Vagina (tissue), 2 donors: ENCODE measurements at regions not wholly inside any gene's neighbourhood (a gene's known extent, or its start where the extent isn't known, plus 50 kb on each side); places are given as distances from the start of the nearest gene placed in this dataset.

Source experiments
- DNase-seq, 2 donors: peaks; one replicate each; pipeline ENCODE4 v3.0.0-alpha.2; 2017; ENCODE audit errors: extremely low spot score in 2 of 2
- H3K27ac ChIP-seq: fragments of 200-600 bp; sonication (generic); one replicate; pipeline ENCODE4 v1.5.1; 2019
- H3K27me3 ChIP-seq: fragments of 200-600 bp; sonication (generic); one replicate; pipeline ENCODE4 v1.5.1; 2019
- H3K36me3 ChIP-seq, 2 donors: fragments of 200-600 bp; sonication (generic); one replicate each; pipeline ENCODE4 v1.5.1; 2017 to 2019
- H3K4me1 ChIP-seq: fragments of 200-600 bp; sonication (generic); one replicate; pipeline ENCODE4 v1.5.1; 2019
- H3K4me3 ChIP-seq, 2 donors: fragments of 200-600 bp; sonication (generic); 1 replicate in 1 of 2; 2 replicates in 1 of 2; pipeline ENCODE4 v1.5.1; 2016 to 2019
- H3K9me3 ChIP-seq: fragments of 200-600 bp; sonication (generic); one replicate; pipeline ENCODE4 v1.5.1; 2019
- POLR2A ChIP-seq, 2 donors: fragments of 450-650 bp; IDR thresholded peaks; one replicate each; pipeline ENCODE4 v1.6.1; 2017; ENCODE audit warnings: antibody characterized with exemption in 2 of 2, mild to moderate bottlenecking in 2 of 2, moderate library complexity in 2 of 2
- POLR2AphosphoS5 ChIP-seq, 2 donors: sonication (generic); formaldehyde crosslinking; IDR thresholded peaks; one replicate each; pipeline ENCODE4 v1.9.0; 2017; ENCODE audit warnings: antibody characterized with exemption in 2 of 2, mild to moderate bottlenecking in 2 of 2, low read depth in 1 of 2; ENCODE audit not compliant: insufficient read depth in 1 of 2
- intact Hi-C: fragments of 100-400 bp; cut with DNase I; formaldehyde crosslinking; loops from one replicate; pipeline ENCODE4 v1.15.1; 2023
- TF ChIP-seq, protein P1 (sequence below), 3 experiments: fragments of 450-650 bp in 2 of 3; fragments of 200-600 bp in 1 of 3; sonication (generic) in 1 of 3; IDR thresholded peaks; one replicate each; pipeline ENCODE4 v1.5.1; 2017 to 2019; ENCODE audit warnings: antibody characterized with exemption in 3 of 3, mild to moderate bottlenecking in 2 of 3, moderate library complexity in 2 of 3

DNA sequence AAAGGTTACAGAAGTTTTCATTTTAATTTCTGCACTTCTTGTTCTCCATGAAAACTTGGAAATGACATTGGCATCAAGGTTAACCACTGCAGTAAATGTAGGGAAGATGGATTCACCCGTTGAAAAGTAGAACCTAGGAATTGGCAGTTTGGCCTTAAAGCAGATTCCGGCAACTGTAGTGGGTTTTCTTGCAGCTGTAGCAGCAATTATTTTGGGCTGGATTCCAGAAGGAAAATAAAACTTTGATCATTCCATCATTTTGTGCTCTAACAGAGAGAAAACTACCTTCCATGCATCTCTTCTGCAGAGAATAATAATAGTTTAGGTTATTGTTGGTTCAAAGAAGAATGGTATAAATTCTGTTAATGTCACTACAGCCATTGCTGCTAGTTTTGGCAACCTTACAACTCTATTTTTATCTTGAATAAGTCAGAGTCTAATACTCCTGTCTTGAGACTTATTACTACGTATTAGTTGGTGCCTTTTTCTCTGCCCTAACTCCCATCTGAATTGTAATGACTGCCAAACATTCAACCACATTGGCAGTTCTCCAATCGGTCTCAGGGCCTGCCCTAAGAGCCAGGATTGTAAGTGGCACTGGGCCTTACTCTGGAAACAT, 178.1 kb upstream of the PIEZO2 start:
- Histone ChIP-seq H3K4me1 (no peaks in the 10 kb centered on the region), H3K27me3 (no peaks in the 10 kb centered on the region), H3K9me3 (no peaks in the 10 kb centered on the region), H3K4me3 (no peak overlapping the region), H3K27ac (no peak overlapping the region), H3K36me3 (no peaks in the 10 kb centered on the region)
- TF ChIP-seq POLR2A (IDR thresholded peaks at IDR 0.05) (no peak), POLR2AphosphoS5 (IDR thresholded peaks at IDR 0.05; ENCODE audit: insufficient read depth in 1 of 2, low read depth in 1 of 2) (no peak)
- TF ChIP-seq, protein P1, sequence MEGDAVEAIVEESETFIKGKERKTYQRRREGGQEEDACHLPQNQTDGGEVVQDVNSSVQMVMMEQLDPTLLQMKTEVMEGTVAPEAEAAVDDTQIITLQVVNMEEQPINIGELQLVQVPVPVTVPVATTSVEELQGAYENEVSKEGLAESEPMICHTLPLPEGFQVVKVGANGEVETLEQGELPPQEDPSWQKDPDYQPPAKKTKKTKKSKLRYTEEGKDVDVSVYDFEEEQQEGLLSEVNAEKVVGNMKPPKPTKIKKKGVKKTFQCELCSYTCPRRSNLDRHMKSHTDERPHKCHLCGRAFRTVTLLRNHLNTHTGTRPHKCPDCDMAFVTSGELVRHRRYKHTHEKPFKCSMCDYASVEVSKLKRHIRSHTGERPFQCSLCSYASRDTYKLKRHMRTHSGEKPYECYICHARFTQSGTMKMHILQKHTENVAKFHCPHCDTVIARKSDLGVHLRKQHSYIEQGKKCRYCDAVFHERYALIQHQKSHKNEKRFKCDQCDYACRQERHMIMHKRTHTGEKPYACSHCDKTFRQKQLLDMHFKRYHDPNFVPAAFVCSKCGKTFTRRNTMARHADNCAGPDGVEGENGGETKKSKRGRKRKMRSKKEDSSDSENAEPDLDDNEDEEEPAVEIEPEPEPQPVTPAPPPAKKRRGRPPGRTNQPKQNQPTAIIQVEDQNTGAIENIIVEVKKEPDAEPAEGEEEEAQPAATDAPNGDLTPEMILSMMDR (IDR thresholded peaks at IDR 0.05): no peak
- intact Hi-C loops: no loop called here
- DNase-seq: no peak

DNA sequence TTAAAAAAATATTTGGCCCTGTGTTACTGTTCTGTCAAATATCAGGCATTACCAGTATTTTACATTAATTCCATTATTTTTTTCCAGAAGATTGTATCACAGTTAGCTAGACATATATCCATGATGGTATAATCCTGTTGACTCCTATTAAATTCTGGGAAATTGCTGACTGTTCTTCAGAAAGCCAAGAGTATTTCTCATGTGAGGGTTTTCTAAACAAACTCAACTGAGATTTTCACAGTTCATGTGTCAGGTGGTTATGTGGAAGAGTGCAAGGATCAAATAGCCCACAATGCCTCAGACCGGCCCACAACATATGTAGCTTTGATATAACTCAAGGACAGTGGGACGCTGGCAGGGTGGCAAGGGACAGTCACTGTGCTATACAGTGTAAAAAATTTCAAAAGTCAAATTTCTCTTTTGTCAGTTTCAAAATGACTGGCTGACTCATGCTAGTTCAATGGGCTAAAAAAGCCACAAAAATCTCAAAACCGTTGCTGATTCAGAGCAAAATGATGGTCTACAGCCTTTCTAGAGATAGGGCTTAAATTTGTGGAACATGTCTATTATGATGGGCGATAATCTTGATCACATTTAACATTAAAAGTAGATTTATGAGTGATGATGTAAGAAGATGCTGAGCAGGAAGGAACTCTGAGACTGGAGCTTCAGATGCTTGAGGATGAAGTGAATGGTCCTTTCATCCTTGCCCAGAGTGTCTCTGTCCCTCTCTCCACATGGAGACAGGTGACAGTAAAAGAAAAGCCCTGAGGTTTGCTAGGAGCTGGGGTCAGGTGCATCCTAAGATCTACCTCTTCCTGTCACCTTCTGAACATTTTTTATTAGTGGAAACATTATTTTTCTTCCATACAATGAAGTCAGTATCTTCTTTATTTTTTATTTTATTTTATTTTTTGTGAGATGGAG, 175.8 kb upstream of the PIEZO2 start:
- intact Hi-C loops: no loop called here
- DNase-seq: no peak
- Histone ChIP-seq H3K36me3 (no peaks in the 10 kb centered on the region), H3K4me1 (no peaks in the 10 kb centered on the region), H3K4me3 (no peak overlapping the region), H3K9me3 (no peaks in the 10 kb centered on the region), H3K27ac (no peak overlapping the region), H3K27me3 (no peaks in the 10 kb centered on the region)
- TF ChIP-seq, protein P1 (IDR thresholded peaks at IDR 0.05): no peak
- no peak for TF ChIP-seq POLR2AphosphoS5 (IDR thresholded peaks at IDR 0.05; ENCODE audit: insufficient read depth in 1 of 2, low read depth in 1 of 2)
- TF ChIP-seq POLR2A (IDR thresholded peaks at IDR 0.05): no peak

DNA sequence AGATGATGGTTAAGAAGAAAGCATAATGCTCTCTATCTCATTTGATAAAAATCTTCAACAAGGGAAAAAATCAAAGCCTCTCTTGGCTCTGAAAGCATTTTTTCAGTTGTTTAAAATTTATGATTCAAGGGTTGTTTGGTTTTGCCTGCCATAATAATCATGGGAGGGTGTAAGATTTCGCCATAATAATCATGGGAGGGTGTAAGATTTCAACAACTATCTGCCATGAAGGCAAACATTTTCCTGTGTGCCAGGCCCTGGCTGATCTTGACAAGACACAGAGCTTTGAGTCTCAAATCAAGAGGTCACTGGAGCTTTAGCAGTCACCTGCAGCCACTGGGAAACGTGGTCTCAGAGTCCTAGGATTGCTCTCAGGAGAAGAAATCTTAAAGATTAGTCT, 175.1 kb upstream of the PIEZO2 start:
- intact Hi-C loops: no loop called here
- TF ChIP-seq POLR2AphosphoS5 (IDR thresholded peaks at IDR 0.05; ENCODE audit: insufficient read depth in 1 of 2, low read depth in 1 of 2) (no peak), POLR2A (IDR thresholded peaks at IDR 0.05) (no peak)
- TF ChIP-seq, protein P1 (IDR thresholded peaks at IDR 0.05): no peak
- no peak for DNase-seq
- no peaks in the 10 kb centered on the region for H3K36me3 ChIP-seq
- no peaks in the 10 kb centered on the region for H3K9me3 ChIP-seq
- H3K4me3 ChIP-seq: no peak overlapping the region
- H3K27ac ChIP-seq: no peak overlapping the region
- H3K27me3 ChIP-seq: no peaks in the 10 kb centered on the region
- no peaks in the 10 kb centered on the region for H3K4me1 ChIP-seq

DNA sequence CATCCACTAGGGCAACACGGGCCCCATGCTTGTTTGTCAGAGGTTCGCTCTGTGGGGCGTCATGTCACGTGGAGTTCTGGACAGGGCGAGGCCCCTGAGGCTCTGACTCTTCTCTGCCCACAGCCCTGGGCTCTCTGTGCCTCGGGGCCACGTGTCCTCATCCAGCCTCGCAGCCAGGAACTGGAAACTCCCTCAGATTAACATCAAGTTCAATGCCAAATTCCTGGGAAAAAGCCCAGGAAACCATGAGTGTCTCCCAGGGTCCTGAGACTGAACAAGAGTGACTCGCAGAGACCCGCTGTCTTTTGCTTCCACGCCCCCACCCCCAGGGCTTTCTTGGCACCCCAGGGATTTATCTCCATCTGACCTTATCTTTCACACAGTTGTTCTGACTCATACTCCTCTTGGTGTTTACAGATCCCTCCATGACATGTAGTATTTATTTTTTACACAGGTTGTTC, 174.0 kb upstream of the PIEZO2 start:
- Histone ChIP-seq H3K4me1 (no peaks in the 10 kb centered on the region), H3K27me3 (no peaks in the 10 kb centered on the region), H3K4me3 (no peak overlapping the region), H3K36me3 (no peaks in the 10 kb centered on the region), H3K27ac (no peak overlapping the region), H3K9me3 (no peaks in the 10 kb centered on the region)
- TF ChIP-seq POLR2AphosphoS5 (IDR thresholded peaks at IDR 0.05; ENCODE audit: insufficient read depth in 1 of 2, low read depth in 1 of 2): no peak
- no peak for DNase-seq
- intact Hi-C loops: no loop called here

DNA sequence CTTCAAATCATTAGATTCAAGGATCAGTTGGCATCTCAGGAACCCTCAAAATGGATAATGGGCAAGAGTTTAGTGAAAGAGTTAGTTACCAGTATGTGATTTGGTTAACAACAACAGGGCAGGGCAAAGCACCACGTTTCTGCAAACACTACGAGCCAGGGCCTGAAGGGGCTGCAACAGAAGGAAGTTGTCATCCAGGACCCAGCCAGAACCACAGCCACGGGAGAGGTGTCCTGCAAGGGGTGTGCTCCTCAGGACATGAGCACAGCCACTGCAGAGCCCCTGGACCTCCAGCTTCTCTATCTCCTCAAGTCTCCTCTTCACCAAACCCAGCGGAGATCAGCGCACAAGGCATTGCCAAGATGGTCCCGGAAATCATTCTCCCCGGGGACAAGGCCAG, 173.3 kb upstream of the PIEZO2 start:
- no peaks in the 10 kb centered on the region for H3K27me3 ChIP-seq
- TF ChIP-seq POLR2A (IDR thresholded peaks at IDR 0.05) (no peak), POLR2AphosphoS5 (IDR thresholded peaks at IDR 0.05; ENCODE audit: insufficient read depth in 1 of 2, low read depth in 1 of 2) (no peak)
- TF ChIP-seq, protein P1 (IDR thresholded peaks at IDR 0.05): no peak
- no peaks in the 10 kb centered on the region for H3K9me3 ChIP-seq
- H3K27ac ChIP-seq: no peak overlapping the region
- H3K36me3 ChIP-seq: no peaks in the 10 kb centered on the region
- intact Hi-C loops: no loop called here
- no peak for DNase-seq
- H3K4me3 ChIP-seq: no peak overlapping the region
- H3K4me1 ChIP-seq: no peaks in the 10 kb centered on the region
